ENCODE measurements at regions not wholly inside any gene's neighbourhood (a gene's known extent, or its start where the extent isn't known, plus 50 kb on each side); places are given as distances from the start of the nearest gene placed in this dataset.

- TF ChIP-seq POLR2A (IDR thresholded peaks at IDR 0.05) (no peak), CTCF (IDR thresholded peaks at IDR 0.05) (no peak)
Observed at GRCh38 chr1:222927031-222927430, 112.2 kb downstream of the DISP1 start.

Measured in testis (tissue), 2 donors.